Transverse colon (tissue), 4 donors: ENCODE measurements at regions not wholly inside any gene's neighbourhood (a gene's known extent, or its start where the extent isn't known, plus 50 kb on each side); places are given as distances from the start of the nearest gene placed in this dataset.

ENCODE experiments used
- DNase-seq: peaks from one replicate; pipeline ENCODE4 v3.0.0-alpha.2; 2019
- H3K27ac ChIP-seq, 4 donors: fragments of 200-600 bp; sonication (generic); 2 replicates each; pipeline ENCODE4 v1.5.1; 2016 to 2018; ENCODE audit warnings: inconsistent platforms in 4 of 4
- H3K27me3 ChIP-seq: fragments of 200-600 bp; sonication (generic); 2 replicates; pipeline ENCODE4 v1.5.1; 2017; ENCODE audit warnings: inconsistent platforms
- H3K36me3 ChIP-seq, 4 donors: fragments of 200-600 bp; sonication (generic); 2 replicates each; pipeline ENCODE4 v1.5.1; 2017 to 2019; ENCODE audit warnings: inconsistent platforms in 4 of 4
- H3K4me1 ChIP-seq, 4 donors: fragments of 200-600 bp; sonication (generic); 2 replicates each; pipeline ENCODE4 v1.5.1; 2017 to 2020; ENCODE audit warnings: inconsistent platforms in 4 of 4
- H3K4me3 ChIP-seq, 4 donors: fragments of 200-600 bp; sonication (generic); 1 replicate in 1 of 4; 2 replicates in 3 of 4; pipeline versions ENCODE4 v1.5.1 to v1.6.1; 2017 to 2019; ENCODE audit warnings: inconsistent platforms in 4 of 4
- H3K9me3 ChIP-seq, 2 donors: fragments of 200-600 bp; sonication (generic); 2 replicates each; pipeline ENCODE4 v1.5.1; 2017 to 2019; ENCODE audit warnings: inconsistent platforms in 2 of 2
- EP300 ChIP-seq: sonication (generic); formaldehyde crosslinking; IDR thresholded peaks from one replicate; pipeline ENCODE4 v1.6.1; 2017; ENCODE audit warnings: antibody characterized with exemption, low read depth
- POLR2A ChIP-seq: fragments of 450-650 bp; IDR thresholded peaks from one replicate; pipeline ENCODE4 v1.6.1; 2016; ENCODE audit warnings: antibody characterized with exemption, mild to moderate bottlenecking, moderate library complexity
- POLR2AphosphoS5 ChIP-seq, 3 donors: sonication (generic); formaldehyde crosslinking; IDR thresholded peaks; one replicate each; pipeline ENCODE4 v1.6.1; 2016; ENCODE audit warnings: antibody characterized with exemption in 3 of 3
- WGBS, 2 donors: methylation state at CpG; one replicate each; pipeline ENCODE4 v1.1.5; 2018; ENCODE audit warnings: low coverage in 1 of 2; 5-methylcytosine and 5-hydroxymethylcytosine counted together
- in situ Hi-C, 4 donors: fragments of 200-750 bp; cut with MboI; loops; one replicate each; pipeline versions ENCODE4 v1.15.0 to v1.15.1; 2017; ENCODE audit warnings: low sequenced_read_pairs in 3 of 4, low pct_ligation_motif_present in 1 of 4, low pct_unique_long_range_greater_than_20kb in 1 of 4
- intact Hi-C: fragments of 100-400 bp; cut with DNase I; formaldehyde crosslinking; loops from one replicate; pipeline ENCODE4 v1.15.1; 2023; ENCODE audit warnings: low total_unique reads
- TF ChIP-seq, protein P1 (sequence below), 5 experiments: fragments of 200-600 bp in 3 of 5; fragments of 450-650 bp in 2 of 5; sonication (generic) in 3 of 5; IDR thresholded peaks; 1 replicate in 2 of 5; 2 replicates in 3 of 5; pipeline ENCODE4 v1.5.1; 2016 to 2017; ENCODE audit warnings: antibody characterized with exemption in 5 of 5, inconsistent platforms in 3 of 5, mild to moderate bottlenecking in 2 of 5, moderate library complexity in 1 of 5

- DNase-seq: no peak
- TF ChIP-seq POLR2A (no peak), EP300 (no peak), POLR2AphosphoS5 (IDR thresholded peaks at IDR 0.05) (no peak)
- TF ChIP-seq, protein P1, sequence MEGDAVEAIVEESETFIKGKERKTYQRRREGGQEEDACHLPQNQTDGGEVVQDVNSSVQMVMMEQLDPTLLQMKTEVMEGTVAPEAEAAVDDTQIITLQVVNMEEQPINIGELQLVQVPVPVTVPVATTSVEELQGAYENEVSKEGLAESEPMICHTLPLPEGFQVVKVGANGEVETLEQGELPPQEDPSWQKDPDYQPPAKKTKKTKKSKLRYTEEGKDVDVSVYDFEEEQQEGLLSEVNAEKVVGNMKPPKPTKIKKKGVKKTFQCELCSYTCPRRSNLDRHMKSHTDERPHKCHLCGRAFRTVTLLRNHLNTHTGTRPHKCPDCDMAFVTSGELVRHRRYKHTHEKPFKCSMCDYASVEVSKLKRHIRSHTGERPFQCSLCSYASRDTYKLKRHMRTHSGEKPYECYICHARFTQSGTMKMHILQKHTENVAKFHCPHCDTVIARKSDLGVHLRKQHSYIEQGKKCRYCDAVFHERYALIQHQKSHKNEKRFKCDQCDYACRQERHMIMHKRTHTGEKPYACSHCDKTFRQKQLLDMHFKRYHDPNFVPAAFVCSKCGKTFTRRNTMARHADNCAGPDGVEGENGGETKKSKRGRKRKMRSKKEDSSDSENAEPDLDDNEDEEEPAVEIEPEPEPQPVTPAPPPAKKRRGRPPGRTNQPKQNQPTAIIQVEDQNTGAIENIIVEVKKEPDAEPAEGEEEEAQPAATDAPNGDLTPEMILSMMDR (IDR thresholded peaks at IDR 0.05): no peak
- WGBS, 2 donors: 69 to 78% methylated on average over 5 of the region's 5 CpGs
These were observed 502.2 kb upstream of the USP15 start for GRCh38 chr12:61757831-61758505.

GRCh38 chr12:61758661-61759060 lies 501.5 kb upstream of the USP15 start:
- intact Hi-C loops: no loop called here

More at GRCh38 chr12:61757831-61758505, 502.2 kb upstream of the USP15 start:
- no peak overlapping the region for H3K27ac ChIP-seq
- H3K4me3 ChIP-seq: no peak overlapping the region
- in situ Hi-C loops (no loop called here), intact Hi-C loops (no loop called here)
- no peaks in the 10 kb centered on the region for H3K4me1 ChIP-seq
- H3K9me3 ChIP-seq: no peaks in the 10 kb centered on the region
- no peaks in the 10 kb centered on the region for H3K36me3 ChIP-seq
- no peaks in the 10 kb centered on the region for H3K27me3 ChIP-seq

DNA sequence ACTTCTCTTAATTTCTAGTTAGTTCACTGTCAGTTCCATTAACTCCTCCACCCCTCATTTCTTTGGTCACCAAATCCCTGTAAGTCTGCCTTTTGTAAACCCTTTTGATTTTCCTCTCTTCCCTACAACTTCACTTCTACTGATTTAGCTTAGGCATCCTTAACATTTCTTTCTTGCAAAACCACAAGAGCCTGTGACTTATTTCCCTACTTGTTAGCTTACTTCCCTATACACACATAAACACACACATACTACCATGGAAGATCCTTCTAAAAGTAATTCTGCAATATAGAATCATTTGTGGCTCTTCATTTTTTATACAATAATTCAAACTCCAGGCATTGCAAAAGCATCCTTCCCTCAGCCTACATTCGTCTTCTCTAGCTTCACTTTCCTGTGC lies 494.3 kb upstream of the USP15 start:
- Histone ChIP-seq H3K36me3 (no peaks in the 10 kb centered on the region), H3K4me3 (no peak overlapping the region), H3K4me1 (no peaks in the 10 kb centered on the region), H3K27me3 (no peaks in the 10 kb centered on the region), H3K27ac (no peak overlapping the region), H3K9me3 (peaks cover 6 to 9% of the 10 kb centered on the region in 2 donors)
- in situ Hi-C loops: no loop called here
- intact Hi-C loops: no loop called here
- 71 to 85% methylated on average over 1 of the region's 1 CpG for WGBS, 2 donors
- no peak for DNase-seq
- TF ChIP-seq POLR2A: no peak

More at GRCh38 chr12:61758661-61759060, 501.5 kb upstream of the USP15 start:
- DNase-seq: no peak
- Histone ChIP-seq H3K36me3 (no peaks in the 10 kb centered on the region), H3K4me1 (no peaks in the 10 kb centered on the region), H3K27ac (no peak overlapping the region), H3K9me3 (no peaks in the 10 kb centered on the region), H3K27me3 (no peaks in the 10 kb centered on the region), H3K4me3 (no peak overlapping the region)
- in situ Hi-C loops: no loop called here
- TF ChIP-seq, protein P1 (IDR thresholded peaks at IDR 0.05): no peak
- TF ChIP-seq POLR2A: no peak
- TF ChIP-seq EP300: no peak
- TF ChIP-seq POLR2AphosphoS5 (IDR thresholded peaks at IDR 0.05): no peak

- Histone ChIP-seq H3K36me3 (no peaks in the 10 kb centered on the region), H3K9me3 (no peaks in the 10 kb centered on the region), H3K27me3 (no peaks in the 10 kb centered on the region), H3K4me1 (no peaks in the 10 kb centered on the region), H3K4me3 (no peak overlapping the region), H3K27ac (no peak overlapping the region)
- TF ChIP-seq, protein P1 (IDR thresholded peaks at IDR 0.05): no peak
- no peak for TF ChIP-seq POLR2AphosphoS5 (IDR thresholded peaks at IDR 0.05)
- TF ChIP-seq POLR2A: no peak
- TF ChIP-seq EP300: no peak
- 61% methylated on average over 1 of the region's 1 CpG; no CpG with 5 or more reads in 1 of the 2 donors for WGBS, 2 donors
- in situ Hi-C loops: no loop called here
- intact Hi-C loops: no loop called here
- no peak for DNase-seq
These were observed 479.8 kb upstream of the USP15 start for GRCh38 chr12:61780435-61780834.
